Thyroid gland (tissue), 4 donors: ENCODE measurements at regions not wholly inside any gene's neighbourhood (a gene's known extent, or its start where the extent isn't known, plus 50 kb on each side); places are given as distances from the start of the nearest gene placed in this dataset.
"Not testable (repeated sequence)": the region's sequence is repeated elsewhere in the genome, so short reads cannot be mapped to it uniquely, and the experiment has no call there.

ENCODE experiments used
- DNase-seq, 2 donors: peaks; one replicate each; pipeline ENCODE4 v3.0.0-alpha.2; 2019
- H3K27ac ChIP-seq, 3 donors: fragments of 200-600 bp; sonication (generic); 1 replicate in 2 of 3; 2 replicates in 1 of 3; pipeline ENCODE4 v1.5.1; 2016 to 2019; ENCODE audit warnings: mild to moderate bottlenecking in 1 of 3, moderate library complexity in 1 of 3
- H3K27me3 ChIP-seq: fragments of 200-600 bp; sonication (generic); one replicate; pipeline ENCODE4 v1.5.1; 2019
- H3K36me3 ChIP-seq, 2 donors: fragments of 200-600 bp; sonication (generic); one replicate each; pipeline ENCODE4 v1.5.1; 2016 to 2019
- H3K4me1 ChIP-seq, 2 donors: fragments of 200-600 bp; sonication (generic); one replicate each; pipeline ENCODE4 v1.5.1; 2017 to 2019
- H3K4me3 ChIP-seq, 3 donors: fragments of 200-600 bp; sonication (generic); replicated peaks in 1 of 3; 1 replicate in 2 of 3; 2 replicates in 1 of 3; pipeline ENCODE4 v1.5.1; 2016; ENCODE audit warnings: mild to moderate bottlenecking in 1 of 3
- H3K9me3 ChIP-seq: fragments of 200-600 bp; sonication (generic); one replicate; pipeline ENCODE4 v1.5.1; 2017
- POLR2A ChIP-seq, 2 donors: fragments of 450-650 bp; IDR thresholded peaks; one replicate each; pipeline ENCODE4 v1.6.1; 2017; ENCODE audit warnings: antibody characterized with exemption in 2 of 2, mild to moderate bottlenecking in 2 of 2, moderate library complexity in 1 of 2
- WGBS, 2 donors: methylation state at CpG; one replicate each; pipeline ENCODE4 v1.1.5; 2017; 5-methylcytosine and 5-hydroxymethylcytosine counted together
- intact Hi-C: fragments of 100-400 bp; cut with DNase I; formaldehyde crosslinking; loops from one replicate; pipeline ENCODE4 v1.15.1; 2023
- TF ChIP-seq, protein P1 (sequence below), 6 experiments: fragments of 200-600 bp in 3 of 6; fragments of 450-650 bp in 3 of 6; sonication (generic) in 3 of 6; IDR thresholded peaks; one replicate each; pipeline ENCODE4 v1.5.1; 2016 to 2019; ENCODE audit warnings: antibody characterized with exemption in 6 of 6, mild to moderate bottlenecking in 2 of 6, inconsistent platforms in 1 of 6, moderate library complexity in 1 of 6

DNA sequence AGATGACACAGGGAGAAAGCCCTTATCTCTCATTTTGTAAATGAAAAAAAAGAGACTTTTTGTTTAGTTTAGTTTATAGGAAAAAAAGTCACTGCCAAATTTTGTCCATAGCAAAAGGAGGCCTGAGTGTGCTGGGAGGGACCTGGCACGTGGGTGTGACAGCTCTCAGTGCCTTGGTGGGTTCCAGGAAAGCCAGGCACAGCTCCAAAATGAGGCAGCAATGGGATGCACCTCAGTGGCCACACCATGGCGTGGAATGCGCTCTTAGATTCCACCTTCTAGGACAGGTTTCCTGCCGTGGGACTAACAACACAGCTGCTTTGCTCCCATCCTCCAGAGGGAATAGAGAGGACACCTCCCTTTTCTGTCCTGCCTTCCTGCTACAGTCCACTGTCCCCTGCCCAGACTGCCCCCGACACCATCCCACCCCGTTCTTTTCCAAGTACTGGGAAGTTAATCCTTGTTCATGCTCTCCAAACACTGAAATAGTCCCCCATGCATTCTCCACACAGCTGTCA lies 207.6 kb downstream of the EMP1 start:
- H3K27me3 ChIP-seq: no peaks in the 10 kb centered on the region
- H3K4me1 ChIP-seq: peaks cover 6 to 14% of the 10 kb centered on the region in 2 donors
- H3K27ac ChIP-seq: no peak overlapping the region
- 29 to 38% methylated on average over 6 of the region's 6 CpGs for WGBS, 2 donors
- intact Hi-C loops: no loop called here
- TF ChIP-seq, protein P1, sequence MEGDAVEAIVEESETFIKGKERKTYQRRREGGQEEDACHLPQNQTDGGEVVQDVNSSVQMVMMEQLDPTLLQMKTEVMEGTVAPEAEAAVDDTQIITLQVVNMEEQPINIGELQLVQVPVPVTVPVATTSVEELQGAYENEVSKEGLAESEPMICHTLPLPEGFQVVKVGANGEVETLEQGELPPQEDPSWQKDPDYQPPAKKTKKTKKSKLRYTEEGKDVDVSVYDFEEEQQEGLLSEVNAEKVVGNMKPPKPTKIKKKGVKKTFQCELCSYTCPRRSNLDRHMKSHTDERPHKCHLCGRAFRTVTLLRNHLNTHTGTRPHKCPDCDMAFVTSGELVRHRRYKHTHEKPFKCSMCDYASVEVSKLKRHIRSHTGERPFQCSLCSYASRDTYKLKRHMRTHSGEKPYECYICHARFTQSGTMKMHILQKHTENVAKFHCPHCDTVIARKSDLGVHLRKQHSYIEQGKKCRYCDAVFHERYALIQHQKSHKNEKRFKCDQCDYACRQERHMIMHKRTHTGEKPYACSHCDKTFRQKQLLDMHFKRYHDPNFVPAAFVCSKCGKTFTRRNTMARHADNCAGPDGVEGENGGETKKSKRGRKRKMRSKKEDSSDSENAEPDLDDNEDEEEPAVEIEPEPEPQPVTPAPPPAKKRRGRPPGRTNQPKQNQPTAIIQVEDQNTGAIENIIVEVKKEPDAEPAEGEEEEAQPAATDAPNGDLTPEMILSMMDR (IDR thresholded peaks at IDR 0.05): no peak
- no peak for TF ChIP-seq POLR2A (IDR thresholded peaks at IDR 0.05)
- peak overlapping the region in 2 of 3 donors; percentile 9 to 13 for H3K4me3 ChIP-seq
- no peaks in the 10 kb centered on the region for H3K9me3 ChIP-seq
- no peaks in the 10 kb centered on the region for H3K36me3 ChIP-seq
- peak; percentile 59 to 72 for DNase-seq

DNA sequence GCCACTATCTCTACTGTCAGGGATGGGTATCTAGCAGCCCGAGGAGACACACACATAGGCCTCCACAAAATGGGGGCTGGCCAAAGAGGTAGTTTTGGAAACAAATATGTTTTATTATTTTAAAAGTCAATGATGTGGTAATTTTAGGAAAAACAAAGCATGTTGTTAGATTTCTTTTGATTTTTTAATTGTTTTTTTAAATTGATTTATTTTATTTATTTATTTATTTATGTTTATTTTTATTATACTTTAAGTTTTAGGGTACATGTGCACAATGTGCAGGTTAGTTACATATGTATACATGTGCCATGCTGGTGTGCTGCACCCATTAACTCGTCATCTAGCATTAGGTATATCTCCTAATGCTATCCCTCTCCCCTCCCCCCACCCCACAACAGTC lies 194.8 kb downstream of the EMP1 start:
- H3K27me3 ChIP-seq, intact Hi-C loops, H3K36me3 ChIP-seq, H3K4me3 ChIP-seq, DNase-seq, H3K9me3 ChIP-seq: not testable (repeated sequence)
- peaks cover 4 to 14% of the 10 kb centered on the region in 2 donors for H3K4me1 ChIP-seq
- H3K27ac ChIP-seq: peak overlapping the region in 2 of 3 donors; percentile 4 to 66
- WGBS, 2 donors: 94 to 95% methylated on average over 2 of the region's 2 CpGs

DNA sequence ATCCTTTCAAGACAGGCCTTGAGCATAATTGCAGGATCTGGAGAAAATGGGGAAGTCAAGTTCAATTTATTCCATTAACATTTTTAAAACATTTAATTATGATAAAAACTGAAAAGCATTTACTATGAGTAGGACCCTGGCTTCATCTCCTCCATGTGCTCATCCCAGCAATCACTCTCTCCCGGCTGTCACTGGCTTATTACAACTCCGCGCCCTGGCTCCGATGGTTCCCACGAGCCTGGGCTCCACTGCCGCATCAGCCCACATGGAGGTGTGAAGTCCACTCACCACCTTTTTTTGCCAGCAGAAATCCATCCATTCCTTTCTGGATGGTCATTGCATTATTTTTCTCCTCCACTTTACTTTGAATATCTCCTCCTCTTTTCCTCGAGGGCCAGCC lies 194.4 kb downstream of the EMP1 start:
- intact Hi-C loops: no loop called here
- Histone ChIP-seq H3K36me3 (no peaks in the 10 kb centered on the region), H3K4me3 (no peak overlapping the region), H3K9me3 (no peaks in the 10 kb centered on the region), H3K27me3 (no peaks in the 10 kb centered on the region), H3K4me1 (peaks cover 4 to 14% of the 10 kb centered on the region in 2 donors), H3K27ac (peak overlapping the region in 2 of 3 donors; percentile 4 to 66)
- no peak for DNase-seq
- no peak for TF ChIP-seq POLR2A (IDR thresholded peaks at IDR 0.05)
- TF ChIP-seq, protein P1 (IDR thresholded peaks at IDR 0.05): no peak
- WGBS, 2 donors: 64 to 86% methylated on average over 7 of the region's 7 CpGs

DNA sequence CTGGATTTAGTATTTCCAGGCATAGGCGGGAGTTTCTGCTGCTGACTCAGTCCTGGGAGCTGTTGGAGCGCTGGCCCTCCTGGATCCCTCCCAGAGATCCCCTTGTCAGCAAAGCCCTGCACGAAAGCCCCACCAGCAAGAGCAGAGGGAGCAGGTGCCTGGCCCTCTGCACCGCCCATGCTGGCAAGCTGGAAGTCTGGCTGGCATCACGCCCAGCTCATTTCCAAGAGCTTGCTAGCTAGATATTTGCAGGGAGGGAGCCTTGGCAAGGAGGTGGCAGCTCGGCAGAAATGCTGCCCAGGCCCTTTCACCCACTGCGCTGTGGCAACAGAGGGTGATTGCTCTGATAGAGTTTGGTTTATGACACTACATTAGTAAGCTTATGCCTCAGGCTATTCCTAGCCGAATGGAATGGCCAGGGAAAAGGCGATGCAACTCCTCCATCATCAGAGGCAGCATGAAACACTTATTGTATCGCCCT lies 193.9 kb downstream of the EMP1 start:
- intact Hi-C loops: no loop called here
- Histone ChIP-seq H3K27me3 (no peaks in the 10 kb centered on the region), H3K36me3 (no peaks in the 10 kb centered on the region), H3K4me3 (no peak overlapping the region), H3K9me3 (no peaks in the 10 kb centered on the region), H3K4me1 (peaks cover 4 to 14% of the 10 kb centered on the region in 2 donors), H3K27ac (peak overlapping the region in 2 of 3 donors; percentile 49 to 66)
- DNase-seq: peak; percentile 99
- no peak for TF ChIP-seq POLR2A (IDR thresholded peaks at IDR 0.05)
- TF ChIP-seq, protein P1 (IDR thresholded peaks at IDR 0.05): no peak
- 23% methylated on average over 8 of the region's 10 CpGs for WGBS, 2 donors

DNA sequence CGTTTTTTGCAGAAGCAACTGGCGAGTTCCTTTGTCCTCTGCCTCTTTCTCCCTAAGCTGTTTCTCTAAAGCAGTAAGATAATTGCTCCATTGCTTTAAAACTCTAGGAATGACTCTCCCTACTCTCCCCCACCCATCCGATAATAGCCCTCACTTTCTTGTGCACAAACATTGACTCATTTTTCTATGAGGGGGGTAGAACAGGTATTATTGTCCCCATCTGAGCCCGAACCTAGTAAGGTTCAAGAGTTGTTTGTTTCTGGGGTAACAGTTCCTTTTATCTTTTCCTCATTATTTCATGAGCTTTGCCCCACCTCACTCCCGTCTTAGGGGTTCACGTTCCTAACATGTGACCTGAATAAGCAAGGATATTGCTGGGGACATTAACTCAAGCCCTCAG lies 190.6 kb downstream of the EMP1 start:
- Histone ChIP-seq H3K4me3 (no peak overlapping the region), H3K4me1 (peaks cover 4 to 14% of the 10 kb centered on the region in 2 donors), H3K36me3 (no peaks in the 10 kb centered on the region), H3K27me3 (no peaks in the 10 kb centered on the region), H3K9me3 (no peaks in the 10 kb centered on the region), H3K27ac (no peak overlapping the region)
- intact Hi-C loops: no loop called here
- WGBS, 2 donors: 73 to 89% methylated on average over 6 of the region's 6 CpGs
- DNase-seq: no peak
- no peak for TF ChIP-seq POLR2A (IDR thresholded peaks at IDR 0.05)
- TF ChIP-seq, protein P1 (IDR thresholded peaks at IDR 0.05): no peak
